ENCODE measurements at regions not wholly inside any gene's neighbourhood (a gene's known extent, or its start where the extent isn't known, plus 50 kb on each side); places are given as distances from the start of the nearest gene placed in this dataset.
A peak's percentile ranks its signal among the peaks of the same experiment; 100 is the strongest.

GRCh38 chr4:79044141-79044659 is 105.0 kb upstream of the PAQR3 start:
- Histone ChIP-seq H3K27ac (ENCODE audit: extremely low read depth, low read depth, low read length) (no peak overlapping the region), H3K9ac (ENCODE audit: insufficient read depth in 1 of 2, low read depth in 2 of 2, low read length in 2 of 2) (no peak overlapping the region), H3K36me3 (ENCODE audit: control insufficient read depth, insufficient read depth, low read length) (no peaks in the 10 kb centered on the region), H3K4me3 (no peak overlapping the region), H3K4me2 (ENCODE audit: insufficient read depth, low read length) (no peak overlapping the region), H3K27me3 (ENCODE audit: control insufficient read depth in 2 of 2, insufficient read depth in 2 of 2, low read length in 2 of 2) (no peaks in the 10 kb centered on the region), H2AFZ (ENCODE audit: low read depth, low read length) (peak overlapping the region; percentile 60), H3K9me1 (ENCODE audit: control insufficient read depth, insufficient read depth, low read length) (no peaks in the 10 kb centered on the region), H3K79me2 (ENCODE audit: control insufficient read depth, insufficient read depth, low read length) (no peaks in the 10 kb centered on the region), H3K4me1 (replicated peaks in 1 of 2; ENCODE audit: control insufficient read depth in 2 of 2, insufficient read depth in 2 of 2, low read length in 2 of 2) (peaks cover 0 to 8% of the 10 kb centered on the region in 2 experiments; a peak in 1 of 5 replicates), H4K20me1 (replicated peaks; ENCODE audit: control insufficient read depth, insufficient read depth, low read length) (no peaks in the 10 kb centered on the region), H3K9me3 (replicated peaks; ENCODE audit: control insufficient read depth, insufficient read depth, low read depth, low read length) (no peaks in the 10 kb centered on the region)
- no TSS peak for BruUV-seq (replicated peaks)
- no peak for TF ChIP-seq FUS (optimal IDR thresholded peaks at IDR 0.05; ENCODE audit: low read depth, low read length)
- TF ChIP-seq ZNF395 (CRISPR knock-in tag; IDR thresholded peaks at IDR 0.05) = 0 out of 2 replicates have a peak, but pooled peaks have one; percentile 57
- TF ChIP-seq MEIS2 (IDR thresholded peaks at IDR 0.05; ENCODE audit: partially characterized antibody) = peak; percentile 18
- no peak for TF ChIP-seq PBX2 (CRISPR knock-in tag; IDR thresholded peaks at IDR 0.05; ENCODE audit: low read depth)
- peak; percentile 55 for TF ChIP-seq PBX2 (tag; conservative IDR thresholded peaks at IDR 0.05; ENCODE audit: low read depth)
- TF ChIP-seq PPARD (CRISPR knock-in tag; IDR thresholded peaks at IDR 0.05) = no peak
- TF ChIP-seq KAT2B (IDR thresholded peaks at IDR 0.05; ENCODE audit: low read depth, low read length) = no peak
- no peak for TF ChIP-seq NFE2L1 (tag; IDR thresholded peaks at IDR 0.05; ENCODE audit: borderline replicate concordance, low read depth)
- peak; percentile 58 for TF ChIP-seq ETV1 (tag; conservative IDR thresholded peaks at IDR 0.05; ENCODE audit: low read depth)
- TF ChIP-seq U2AF1 (optimal IDR thresholded peaks at IDR 0.05; ENCODE audit: low read depth, low read length) = no peak
- TF ChIP-seq ZNF830 (CRISPR knock-in tag; IDR thresholded peaks at IDR 0.05) = no peak
- no peak for TF ChIP-seq POLR3G (IDR thresholded peaks at IDR 0.05; ENCODE audit: extremely low read depth, insufficient read length, insufficient replicate concordance)
- TF ChIP-seq ZNF589 (CRISPR knock-in tag; IDR thresholded peaks at IDR 0.05; ENCODE audit: low read depth) = 0 out of 2 replicates have a peak, but pooled peaks have one; percentile 35
- TF ChIP-seq CBFA2T3 (IDR thresholded peaks at IDR 0.05) = 0 out of 2 replicates have a peak, but pooled peaks have one; percentile 27
- TF ChIP-seq ZNF695 (CRISPR knock-in tag; IDR thresholded peaks at IDR 0.05) = no peak
- TF ChIP-seq TEAD2 (tag; IDR thresholded peaks at IDR 0.05) = no peak
- 0 out of 2 replicates have a peak, but pooled peaks have one; percentile 25 for TF ChIP-seq TCF3 (CRISPR knock-in tag; IDR thresholded peaks at IDR 0.05)
- CTCF ChIA-PET (ENCODE audit: low intra/inter-chr PET ratio) = no interaction called here
- WGBS (ENCODE audit: insufficient coverage, low coverage, missing lambda C conversion rate) = 33% methylated on average over 2 of the region's 2 CpGs
- peak in 1 of 4 experiments; percentile 9 for DNase-seq (ENCODE audit: extremely low read depth in 1 of 4, low spot score in 3 of 4)
- POLR2A ChIA-PET = no interaction called here
- in situ Hi-C loops (cut with MboI) = loop anchor here (10.0 kb wide), 1 partner anchor 531 kb away; no protein-coding TSS in a partner anchor
- intact Hi-C loops (cut with micrococcal nuclease) = loop anchor here (5.0 to 10.0 kb wide), 5 partner anchors 168 to 1293 kb away; partner anchors contain the start of gene CFAP299
- FAIRE-seq = no peak
- 0 out of 3 replicates have a peak, but pooled peaks have one; percentile 42 for ATAC-seq

All from K562 (cell line).